OCI-LY1 (cell line): ENCODE measurements at regions not wholly inside any gene's neighbourhood (a gene's known extent, or its start where the extent isn't known, plus 50 kb on each side); places are given as distances from the start of the nearest gene placed in this dataset.

Experiments
- H2AFZ ChIP-seq: fragments of 200-600 bp; sonication (generic), shearing (Covaris generic); 2 replicates; pipeline ENCODE4 v1.6.0; 2014; ENCODE audit warnings: antibody characterized with exemption, mild to moderate bottlenecking, low read length
- H3F3A ChIP-seq: fragments of 200-600 bp; sonication (generic), shearing (Covaris generic); 2 replicates; pipeline ENCODE4 v1.6.0; 2014; ENCODE audit warnings: mild to moderate bottlenecking, antibody characterized with exemption, low read length, moderate library complexity; ENCODE audit not compliant: insufficient read depth
- H3K27ac ChIP-seq: fragments of 200-600 bp; sonication (generic); 2 replicates; pipeline ENCODE4 v1.5.1; 2014; ENCODE audit warnings: low read length, mixed run types, mild to moderate bottlenecking, low read depth; ENCODE audit not compliant: poor library complexity, severe bottlenecking
- H3K27me3 ChIP-seq: fragments of 200-600 bp; sonication (generic); 2 replicates; pipeline ENCODE4 v1.6.0; 2014; ENCODE audit warnings: antibody characterized with exemption, mild to moderate bottlenecking, low read length, moderate library complexity; ENCODE audit not compliant: insufficient read depth
- H3K36me3 ChIP-seq: fragments of 200-600 bp; sonication (generic); 2 replicates; pipeline ENCODE4 v1.6.1; 2014; ENCODE audit warnings: mild to moderate bottlenecking, antibody characterized with exemption, low read length, moderate library complexity, mixed read lengths; ENCODE audit not compliant: insufficient read depth
- H3K4me1 ChIP-seq: fragments of 200-600 bp; sonication (generic); 2 replicates; pipeline ENCODE4 v1.5.1; 2014; ENCODE audit warnings: mild to moderate bottlenecking, low read length, moderate library complexity; ENCODE audit not compliant: insufficient read depth, severe bottlenecking
- H3K4me2 ChIP-seq: fragments of 200-600 bp; sonication (generic), shearing (Covaris generic); 2 replicates; pipeline ENCODE4 v1.6.1; 2014; ENCODE audit warnings: low read length
- H3K4me3 ChIP-seq: fragments of 200-600 bp; sonication (generic); 2 replicates; pipeline ENCODE4 v1.5.1; 2014; ENCODE audit warnings: low read length, low read depth, mild to moderate bottlenecking, mixed read lengths; ENCODE audit not compliant: poor library complexity, severe bottlenecking
- H3K79me2 ChIP-seq: fragments of 200-600 bp; shearing (Covaris generic); 2 replicates; pipeline ENCODE4 v1.6.1; 2016; ENCODE audit warnings: mixed run types, low read length, mixed read lengths; ENCODE audit not compliant: insufficient read depth
- H3K9ac ChIP-seq: fragments of 200-600 bp; sonication (generic), shearing (Covaris generic); 2 replicates; pipeline ENCODE4 v1.6.1; 2014; ENCODE audit warnings: mild to moderate bottlenecking, low read length, mixed read lengths
- H3K9me2 ChIP-seq: fragments of 200-600 bp; sonication (generic), shearing (Covaris generic); 2 replicates; pipeline ENCODE4 v1.6.1; 2014; ENCODE audit warnings: low read depth, mild to moderate bottlenecking, low read length, mixed read lengths
- H3K9me3 ChIP-seq: fragments of 200-600 bp; shearing (Covaris generic); 2 replicates; pipeline ENCODE4 v1.6.1; 2014; ENCODE audit warnings: low read length, mixed read lengths
- H4K20me1 ChIP-seq: fragments of 200-600 bp; sonication (generic), shearing (Covaris generic); 2 replicates; pipeline ENCODE4 v1.6.0; 2016; ENCODE audit warnings: mild to moderate bottlenecking, low read length; ENCODE audit not compliant: insufficient read depth
- EZH2 ChIP-seq: fragments of 200-600 bp; sonication (generic), shearing (Covaris generic); IDR thresholded peaks from 2 replicates; pipeline ENCODE4 v1.8.0; 2017; ENCODE audit warnings: borderline replicate concordance, mixed run types, mild to moderate bottlenecking, antibody characterized with exemption, low read length, moderate library complexity, mixed read lengths
- TF ChIP-seq, protein P1 (sequence below): fragments of 200-600 bp; sonication (generic), shearing (Covaris generic); IDR thresholded peaks from 2 replicates; pipeline ENCODE4 v1.5.1; 2017; ENCODE audit warnings: mild to moderate bottlenecking, antibody characterized with exemption, low read length, moderate library complexity, mixed read lengths

DNA sequence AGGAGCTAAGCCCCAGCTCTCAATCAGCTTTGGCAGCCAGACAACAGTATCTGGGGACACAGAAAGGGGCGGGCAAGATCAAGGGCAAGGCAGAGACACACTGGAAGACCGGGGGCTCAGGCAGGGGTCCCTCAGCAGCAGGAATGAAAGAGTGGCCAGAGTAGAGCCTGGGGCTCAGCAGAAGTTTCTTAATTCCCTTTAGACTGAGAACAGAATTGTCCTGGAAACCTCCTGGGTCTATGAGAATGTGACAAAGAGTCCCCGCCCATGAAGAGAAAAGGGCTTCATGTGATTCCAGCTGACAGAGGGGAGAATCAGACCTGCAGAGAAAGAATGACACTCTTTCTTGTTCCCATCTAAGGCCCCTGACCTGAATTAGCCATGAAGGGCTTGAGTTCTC is 95.2 kb upstream of the CTNNB1 start:
- Histone ChIP-seq H3K4me2 (no peak overlapping the region), H3F3A (no peaks in the 10 kb centered on the region), H3K9ac (no peak overlapping the region), H3K79me2 (no peaks in the 10 kb centered on the region), H3K27ac (no peak overlapping the region), H3K9me3 (no peaks in the 10 kb centered on the region), H3K4me3 (no peak overlapping the region), H3K4me1 (no peaks in the 10 kb centered on the region), H3K27me3 (no peaks in the 10 kb centered on the region), H3K9me2 (no peaks in the 10 kb centered on the region), H3K36me3 (no peaks in the 10 kb centered on the region), H4K20me1 (no peaks in the 10 kb centered on the region), H2AFZ (no peak overlapping the region)
- no peak for TF ChIP-seq EZH2
- TF ChIP-seq, protein P1, sequence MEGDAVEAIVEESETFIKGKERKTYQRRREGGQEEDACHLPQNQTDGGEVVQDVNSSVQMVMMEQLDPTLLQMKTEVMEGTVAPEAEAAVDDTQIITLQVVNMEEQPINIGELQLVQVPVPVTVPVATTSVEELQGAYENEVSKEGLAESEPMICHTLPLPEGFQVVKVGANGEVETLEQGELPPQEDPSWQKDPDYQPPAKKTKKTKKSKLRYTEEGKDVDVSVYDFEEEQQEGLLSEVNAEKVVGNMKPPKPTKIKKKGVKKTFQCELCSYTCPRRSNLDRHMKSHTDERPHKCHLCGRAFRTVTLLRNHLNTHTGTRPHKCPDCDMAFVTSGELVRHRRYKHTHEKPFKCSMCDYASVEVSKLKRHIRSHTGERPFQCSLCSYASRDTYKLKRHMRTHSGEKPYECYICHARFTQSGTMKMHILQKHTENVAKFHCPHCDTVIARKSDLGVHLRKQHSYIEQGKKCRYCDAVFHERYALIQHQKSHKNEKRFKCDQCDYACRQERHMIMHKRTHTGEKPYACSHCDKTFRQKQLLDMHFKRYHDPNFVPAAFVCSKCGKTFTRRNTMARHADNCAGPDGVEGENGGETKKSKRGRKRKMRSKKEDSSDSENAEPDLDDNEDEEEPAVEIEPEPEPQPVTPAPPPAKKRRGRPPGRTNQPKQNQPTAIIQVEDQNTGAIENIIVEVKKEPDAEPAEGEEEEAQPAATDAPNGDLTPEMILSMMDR, result no peak

DNA sequence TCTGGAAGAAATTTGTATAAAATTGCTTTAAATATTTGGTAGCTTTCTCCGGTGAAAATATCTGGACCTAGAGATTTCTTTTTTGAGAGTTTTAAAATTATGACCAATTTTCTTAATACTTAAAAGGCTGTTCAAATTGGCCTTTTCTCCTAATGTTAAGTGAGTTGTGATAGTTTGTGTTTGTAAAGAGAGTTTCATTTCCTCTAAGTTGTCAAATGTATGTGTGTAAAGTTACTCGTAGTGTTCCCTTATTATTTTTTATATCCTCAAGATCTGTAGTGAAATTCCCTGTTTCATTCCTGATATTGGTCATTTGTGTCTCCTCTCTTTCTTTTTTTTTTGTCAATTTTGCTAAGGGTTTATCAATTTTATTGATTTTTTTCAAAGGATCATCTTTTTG is 92.6 kb upstream of the CTNNB1 start:
- Histone ChIP-seq H3K79me2 (no peaks in the 10 kb centered on the region), H3F3A (no peaks in the 10 kb centered on the region), H3K9me2 (no peaks in the 10 kb centered on the region), H3K4me3 (no peak overlapping the region), H3K4me2 (no peak overlapping the region), H3K9me3 (no peaks in the 10 kb centered on the region), H3K27ac (no peak overlapping the region), H2AFZ (no peak overlapping the region), H3K4me1 (no peaks in the 10 kb centered on the region), H3K9ac (no peak overlapping the region), H3K27me3 (no peaks in the 10 kb centered on the region), H3K36me3 (no peaks in the 10 kb centered on the region), H4K20me1 (no peaks in the 10 kb centered on the region)
- TF ChIP-seq, protein P1, result no peak
- no peak for TF ChIP-seq EZH2

DNA sequence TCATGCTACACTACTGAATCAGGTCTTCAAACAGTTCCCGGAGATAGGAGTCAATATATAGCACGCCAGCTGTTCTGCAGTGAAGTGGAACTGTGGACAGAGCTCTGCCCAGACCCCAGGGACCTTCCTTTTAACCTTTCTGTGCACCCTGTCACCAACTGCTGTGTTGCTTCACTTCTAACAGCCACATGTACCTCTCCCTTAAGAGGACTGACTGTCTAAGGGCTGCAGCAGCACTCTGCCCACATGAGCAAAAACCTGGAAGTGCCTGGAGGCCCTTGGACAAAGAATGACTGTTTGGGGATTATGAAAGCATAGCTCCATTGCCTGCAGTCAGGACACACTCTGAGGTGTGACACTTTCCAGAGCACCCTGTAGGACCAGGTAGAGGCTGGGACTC is 88.3 kb upstream of the CTNNB1 start:
- Histone ChIP-seq H3K36me3 (no peaks in the 10 kb centered on the region), H4K20me1 (no peaks in the 10 kb centered on the region), H2AFZ (no peak overlapping the region), H3K4me1 (no peaks in the 10 kb centered on the region), H3F3A (no peaks in the 10 kb centered on the region), H3K4me3 (no peak overlapping the region), H3K4me2 (no peak overlapping the region), H3K9me2 (no peaks in the 10 kb centered on the region), H3K27me3 (no peaks in the 10 kb centered on the region; the same call in 1 of the 2 replicates), H3K9me3 (no peaks in the 10 kb centered on the region), H3K79me2 (no peaks in the 10 kb centered on the region), H3K9ac (no peak overlapping the region), H3K27ac (no peak overlapping the region)
- no peak for TF ChIP-seq EZH2
- TF ChIP-seq, protein P1, result no peak
